ENCODE measurements at regions not wholly inside any gene's neighbourhood (a gene's known extent, or its start where the extent isn't known, plus 50 kb on each side); places are given as distances from the start of the nearest gene placed in this dataset.

DNA sequence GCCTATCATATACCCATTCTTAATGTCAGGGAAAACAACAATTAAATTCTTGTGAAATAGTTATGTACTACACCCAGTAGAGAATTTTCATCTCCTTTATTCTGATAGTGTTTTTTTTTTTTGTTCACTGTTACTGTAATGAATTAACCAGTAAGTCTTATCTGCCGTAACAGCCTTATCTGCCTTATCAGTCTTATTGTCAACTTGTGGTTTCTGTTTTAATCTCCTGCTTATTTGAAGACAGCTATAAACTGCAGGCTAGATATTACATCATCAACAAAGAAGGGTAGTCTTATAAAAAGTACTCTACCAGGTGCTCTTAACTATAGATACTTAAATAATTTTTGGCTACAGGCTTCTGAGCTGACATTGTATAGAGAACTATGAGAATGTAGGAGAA is 79.5 kb downstream of the MAGEB5 start:
- TF ChIP-seq CREB1 (IDR thresholded peaks at IDR 0.05; ENCODE audit: low read depth) (no peak), NFIC (IDR thresholded peaks at IDR 0.05) (no peak), EP300 (IDR thresholded peaks at IDR 0.05; ENCODE audit: borderline replicate concordance) (no peak), RAD21 (IDR thresholded peaks at IDR 0.05; ENCODE audit: low read depth) (no peak), ZBTB7A (IDR thresholded peaks at IDR 0.05; ENCODE audit: low read depth) (no peak), CEBPB (IDR thresholded peaks at IDR 0.05) (no peak), FOXM1 (IDR thresholded peaks at IDR 0.05; ENCODE audit: borderline replicate concordance, low read depth) (no peak), TCF12 (IDR thresholded peaks at IDR 0.05; ENCODE audit: low read depth) (no peak), YY1 (IDR thresholded peaks at IDR 0.05; ENCODE audit: low read depth) (no peak), EGR1 (IDR thresholded peaks at IDR 0.05) (no peak), TEAD4 (IDR thresholded peaks at IDR 0.05) (no peak), TAF1 (IDR thresholded peaks at IDR 0.05; ENCODE audit: low read depth) (no peak)
- TF ChIP-seq, protein P1, sequence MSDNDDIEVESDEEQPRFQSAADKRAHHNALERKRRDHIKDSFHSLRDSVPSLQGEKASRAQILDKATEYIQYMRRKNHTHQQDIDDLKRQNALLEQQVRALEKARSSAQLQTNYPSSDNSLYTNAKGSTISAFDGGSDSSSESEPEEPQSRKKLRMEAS (IDR thresholded peaks at IDR 0.05): no peak
- TF ChIP-seq, protein P2, sequence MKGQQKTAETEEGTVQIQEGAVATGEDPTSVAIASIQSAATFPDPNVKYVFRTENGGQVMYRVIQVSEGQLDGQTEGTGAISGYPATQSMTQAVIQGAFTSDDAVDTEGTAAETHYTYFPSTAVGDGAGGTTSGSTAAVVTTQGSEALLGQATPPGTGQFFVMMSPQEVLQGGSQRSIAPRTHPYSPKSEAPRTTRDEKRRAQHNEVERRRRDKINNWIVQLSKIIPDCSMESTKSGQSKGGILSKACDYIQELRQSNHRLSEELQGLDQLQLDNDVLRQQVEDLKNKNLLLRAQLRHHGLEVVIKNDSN (IDR thresholded peaks at IDR 0.05): no peak
- TF ChIP-seq, protein P3, sequence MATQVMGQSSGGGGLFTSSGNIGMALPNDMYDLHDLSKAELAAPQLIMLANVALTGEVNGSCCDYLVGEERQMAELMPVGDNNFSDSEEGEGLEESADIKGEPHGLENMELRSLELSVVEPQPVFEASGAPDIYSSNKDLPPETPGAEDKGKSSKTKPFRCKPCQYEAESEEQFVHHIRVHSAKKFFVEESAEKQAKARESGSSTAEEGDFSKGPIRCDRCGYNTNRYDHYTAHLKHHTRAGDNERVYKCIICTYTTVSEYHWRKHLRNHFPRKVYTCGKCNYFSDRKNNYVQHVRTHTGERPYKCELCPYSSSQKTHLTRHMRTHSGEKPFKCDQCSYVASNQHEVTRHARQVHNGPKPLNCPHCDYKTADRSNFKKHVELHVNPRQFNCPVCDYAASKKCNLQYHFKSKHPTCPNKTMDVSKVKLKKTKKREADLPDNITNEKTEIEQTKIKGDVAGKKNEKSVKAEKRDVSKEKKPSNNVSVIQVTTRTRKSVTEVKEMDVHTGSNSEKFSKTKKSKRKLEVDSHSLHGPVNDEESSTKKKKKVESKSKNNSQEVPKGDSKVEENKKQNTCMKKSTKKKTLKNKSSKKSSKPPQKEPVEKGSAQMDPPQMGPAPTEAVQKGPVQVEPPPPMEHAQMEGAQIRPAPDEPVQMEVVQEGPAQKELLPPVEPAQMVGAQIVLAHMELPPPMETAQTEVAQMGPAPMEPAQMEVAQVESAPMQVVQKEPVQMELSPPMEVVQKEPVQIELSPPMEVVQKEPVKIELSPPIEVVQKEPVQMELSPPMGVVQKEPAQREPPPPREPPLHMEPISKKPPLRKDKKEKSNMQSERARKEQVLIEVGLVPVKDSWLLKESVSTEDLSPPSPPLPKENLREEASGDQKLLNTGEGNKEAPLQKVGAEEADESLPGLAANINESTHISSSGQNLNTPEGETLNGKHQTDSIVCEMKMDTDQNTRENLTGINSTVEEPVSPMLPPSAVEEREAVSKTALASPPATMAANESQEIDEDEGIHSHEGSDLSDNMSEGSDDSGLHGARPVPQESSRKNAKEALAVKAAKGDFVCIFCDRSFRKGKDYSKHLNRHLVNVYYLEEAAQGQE (IDR thresholded peaks at IDR 0.05; ENCODE audit: low read depth): no peak

DNA sequence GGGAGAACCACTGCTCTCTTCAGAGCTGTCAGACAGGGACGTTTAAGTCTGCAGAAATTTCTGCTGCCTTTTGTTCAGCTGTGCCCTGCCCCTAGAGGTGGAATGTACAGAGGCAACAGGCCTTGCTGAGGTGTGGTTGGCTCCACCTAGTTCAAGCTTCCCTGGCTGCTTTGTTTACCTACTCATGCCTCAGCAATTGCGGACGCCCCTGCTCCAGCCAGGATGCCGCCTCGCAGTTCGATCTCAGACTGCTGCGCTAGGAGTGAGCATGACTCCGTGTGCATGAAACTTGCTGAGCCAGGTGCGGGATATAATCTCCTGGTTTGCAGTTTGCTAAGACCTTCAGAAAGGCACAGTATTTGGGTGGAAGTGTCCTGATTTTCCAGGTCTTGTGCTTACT is 70.9 kb downstream of the MAGEB5 start:
- no peak for TF ChIP-seq YY1 (IDR thresholded peaks at IDR 0.05; ENCODE audit: low read depth)
- no peak for TF ChIP-seq EP300 (IDR thresholded peaks at IDR 0.05; ENCODE audit: borderline replicate concordance)
- TF ChIP-seq TEAD4 (IDR thresholded peaks at IDR 0.05): no peak
- TF ChIP-seq ZBTB7A (IDR thresholded peaks at IDR 0.05; ENCODE audit: low read depth): no peak
- TF ChIP-seq, protein P3 (IDR thresholded peaks at IDR 0.05; ENCODE audit: low read depth): no peak
- no peak for TF ChIP-seq TCF12 (IDR thresholded peaks at IDR 0.05; ENCODE audit: low read depth)
- TF ChIP-seq, protein P2 (IDR thresholded peaks at IDR 0.05): no peak
- no peak for TF ChIP-seq RAD21 (IDR thresholded peaks at IDR 0.05; ENCODE audit: low read depth)
- TF ChIP-seq CEBPB (IDR thresholded peaks at IDR 0.05): no peak
- TF ChIP-seq TAF1 (IDR thresholded peaks at IDR 0.05; ENCODE audit: low read depth): no peak
- no peak for TF ChIP-seq NFIC (IDR thresholded peaks at IDR 0.05)
- no peak for TF ChIP-seq CREB1 (IDR thresholded peaks at IDR 0.05; ENCODE audit: low read depth)
- no peak for TF ChIP-seq EGR1 (IDR thresholded peaks at IDR 0.05)
- no peak for TF ChIP-seq FOXM1 (IDR thresholded peaks at IDR 0.05; ENCODE audit: borderline replicate concordance, low read depth)
- TF ChIP-seq, protein P1 (IDR thresholded peaks at IDR 0.05): no peak

Measured in Ishikawa (cell line).